ENCODE measurements at regions not wholly inside any gene's neighbourhood (a gene's known extent, or its start where the extent isn't known, plus 50 kb on each side); places are given as distances from the start of the nearest gene placed in this dataset.

DNA sequence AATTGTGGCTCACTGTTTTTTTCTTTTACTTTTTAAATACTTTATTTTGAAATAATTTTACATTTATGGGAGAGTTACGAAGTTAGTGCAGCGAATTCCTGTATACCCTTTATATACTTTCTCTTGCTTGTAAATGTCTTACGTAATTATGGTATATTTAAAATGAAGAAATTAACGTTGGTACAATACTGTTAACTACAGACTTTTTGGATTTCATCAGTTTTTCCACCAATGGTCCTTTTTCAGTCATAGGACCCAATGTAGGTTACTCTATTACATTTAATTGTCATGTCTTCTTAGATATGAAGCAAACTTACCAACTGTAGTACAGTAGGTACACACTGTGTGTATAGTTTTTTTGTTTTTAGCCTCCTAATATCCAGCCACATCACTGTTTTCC is 76.3 kb downstream of the BOLA3 start:
- H3K27ac Mint-ChIP-seq: no peak overlapping the region
- ATAC-seq (ENCODE audit: low read depth) (no peak), DNase-seq (no peak)
- H3K36me3 Mint-ChIP-seq (ENCODE audit: low read depth): peaks cover 60% of the 10 kb centered on the region
- CTCF ChIA-PET: no interaction called here
- no peaks in the 10 kb centered on the region for H3K27me3 Mint-ChIP-seq
- intact Hi-C loops (cut with micrococcal nuclease): loop anchor here (5.0 kb wide), 1 partner anchor 34 kb away; no protein-coding TSS in a partner anchor
- POLR2A ChIA-PET: no interaction called here
- H3K4me3 Mint-ChIP-seq: no peak overlapping the region
- TF ChIP-seq CTCF (IDR thresholded peaks at IDR 0.05): no peak
- H3K9me3 Mint-ChIP-seq: no peaks in the 10 kb centered on the region
- H3K4me1 Mint-ChIP-seq: peaks cover 10% of the 10 kb centered on the region

GRCh38 chr2:74072565-74072964 is 75.1 kb downstream of the BOLA3 start:
- intact Hi-C loops (cut with micrococcal nuclease): loop anchor here (5.0 kb wide), 1 partner anchor 35 kb away; no protein-coding TSS in a partner anchor
- TF ChIP-seq CTCF (IDR thresholded peaks at IDR 0.05): no peak
- ChIA-PET CTCF (no interaction called here), POLR2A (no interaction called here)
- H3K27ac Mint-ChIP-seq: no peak overlapping the region
- ATAC-seq (ENCODE audit: low read depth): no peak
- H3K9me3 Mint-ChIP-seq: no peaks in the 10 kb centered on the region
- peaks cover 64% of the 10 kb centered on the region for H3K36me3 Mint-ChIP-seq (ENCODE audit: low read depth)
- no peaks in the 10 kb centered on the region for H3K27me3 Mint-ChIP-seq
- peaks cover 15% of the 10 kb centered on the region for H3K4me1 Mint-ChIP-seq
- H3K4me3 Mint-ChIP-seq: no peak overlapping the region
- no peak for DNase-seq

- Mint-ChIP-seq H3K36me3 (ENCODE audit: low read depth) (peaks cover 65% of the 10 kb centered on the region), H3K27ac (no peak overlapping the region), H3K4me3 (no peak overlapping the region), H3K4me1 (peaks cover 20% of the 10 kb centered on the region), H3K9me3 (no peaks in the 10 kb centered on the region), H3K27me3 (no peaks in the 10 kb centered on the region)
- intact Hi-C loops (cut with micrococcal nuclease): loop anchor here (5.0 kb wide), 1 partner anchor 37 kb away; no protein-coding TSS in a partner anchor
- TF ChIP-seq CTCF (IDR thresholded peaks at IDR 0.05): no peak
- ATAC-seq (ENCODE audit: low read depth) (no peak), DNase-seq (no peak)
- POLR2A ChIA-PET: no interaction called here
- CTCF ChIA-PET: no interaction called here
Measured at GRCh38 chr2:74074487-74074886, 73.2 kb downstream of the BOLA3 start.

- peaks cover 28% of the 10 kb centered on the region for H3K4me1 Mint-ChIP-seq
- H3K27ac Mint-ChIP-seq: no peak overlapping the region
- no peak overlapping the region for H3K4me3 Mint-ChIP-seq
- POLR2A ChIA-PET: no interaction called here
- no peak for TF ChIP-seq CTCF (IDR thresholded peaks at IDR 0.05)
- DNase-seq (no peak), ATAC-seq (ENCODE audit: low read depth) (no peak)
- CTCF ChIA-PET: no interaction called here
- intact Hi-C loops (cut with micrococcal nuclease): no loop called here
- H3K36me3 Mint-ChIP-seq (ENCODE audit: low read depth): peaks cover 67% of the 10 kb centered on the region
- H3K27me3 Mint-ChIP-seq: no peaks in the 10 kb centered on the region
- H3K9me3 Mint-ChIP-seq: no peaks in the 10 kb centered on the region
Measured at GRCh38 chr2:74076074-74076470, 71.6 kb downstream of the BOLA3 start.

DNA sequence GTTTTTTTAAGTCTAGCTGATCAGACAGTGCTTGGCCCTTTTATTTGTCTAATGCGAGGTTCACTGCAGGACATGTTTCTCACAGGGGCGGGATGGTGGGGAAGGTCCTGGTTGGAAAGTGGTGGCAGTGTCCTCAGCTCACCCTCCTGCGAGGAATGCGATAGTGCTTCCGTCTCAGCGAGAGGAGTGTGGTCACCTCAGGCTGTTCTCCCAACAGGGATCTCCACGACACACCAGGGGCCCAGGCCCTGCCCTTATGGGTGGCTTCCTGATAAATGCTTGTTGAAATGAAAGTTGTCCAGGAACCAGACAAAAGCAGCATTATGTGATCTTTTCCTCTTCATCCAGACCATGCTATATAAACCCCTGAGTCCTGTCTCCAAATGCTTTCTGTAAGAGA is 70.1 kb downstream of the BOLA3 start:
- H3K27me3 Mint-ChIP-seq: no peaks in the 10 kb centered on the region
- H3K4me3 Mint-ChIP-seq: no peak overlapping the region
- DNase-seq: no peak
- no peak for ATAC-seq (ENCODE audit: low read depth)
- CTCF ChIA-PET: no interaction called here
- no peak overlapping the region for H3K27ac Mint-ChIP-seq
- intact Hi-C loops (cut with micrococcal nuclease): no loop called here
- H3K36me3 Mint-ChIP-seq (ENCODE audit: low read depth): peaks cover 80% of the 10 kb centered on the region
- H3K4me1 Mint-ChIP-seq: peaks cover 26% of the 10 kb centered on the region
- no peak for TF ChIP-seq CTCF (IDR thresholded peaks at IDR 0.05)
- no peaks in the 10 kb centered on the region for H3K9me3 Mint-ChIP-seq
- POLR2A ChIA-PET: interaction anchor here (0.9 kb wide), 1 partner anchor 119 kb away, joined by 3 read pairs; no protein-coding TSS in a partner anchor

Measured in activated B cell treated with CpG ODN at 0.5 μM for 24 hours (primary cell).